ENCODE measurements at regions not wholly inside any gene's neighbourhood (a gene's known extent, or its start where the extent isn't known, plus 50 kb on each side); places are given as distances from the start of the nearest gene placed in this dataset.
A peak's percentile ranks its signal among the peaks of the same experiment; 100 is the strongest.

DNA sequence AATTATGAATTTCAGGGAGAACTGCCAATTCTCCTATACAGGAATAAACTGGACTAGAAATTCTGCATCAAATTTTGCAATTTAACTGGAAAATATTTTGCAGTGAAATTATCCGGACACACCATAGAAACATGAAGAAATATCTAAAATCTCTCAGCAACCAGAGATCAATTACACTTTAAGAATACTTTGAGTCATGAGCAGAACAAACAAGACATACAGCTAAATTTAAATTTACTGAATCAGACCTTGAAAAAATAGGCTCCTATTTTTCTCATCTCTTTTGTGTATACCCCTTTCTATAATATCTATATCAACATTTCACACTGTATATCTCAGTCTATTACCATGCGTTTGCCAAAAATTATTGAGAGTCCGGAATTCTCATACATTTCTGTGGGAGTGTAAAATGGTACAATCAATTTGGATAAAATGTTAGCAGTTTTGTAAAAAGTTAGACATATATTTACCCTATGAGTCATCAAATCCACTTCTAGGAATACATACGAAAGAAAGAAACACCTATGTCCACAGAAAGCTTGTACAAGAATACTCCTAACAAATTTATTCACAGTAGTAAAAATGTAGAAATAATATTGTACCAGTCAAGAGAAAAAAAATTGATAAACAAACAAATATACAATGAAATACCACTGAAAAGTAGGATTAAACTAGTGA, 593.1 kb upstream of the NECTIN3 start:
- H3K36me3 ChIP-seq (ENCODE audit: control insufficient read depth, insufficient read depth, low read length): no peaks in the 10 kb centered on the region
- no peak for FAIRE-seq
- TF ChIP-seq, protein P1, sequence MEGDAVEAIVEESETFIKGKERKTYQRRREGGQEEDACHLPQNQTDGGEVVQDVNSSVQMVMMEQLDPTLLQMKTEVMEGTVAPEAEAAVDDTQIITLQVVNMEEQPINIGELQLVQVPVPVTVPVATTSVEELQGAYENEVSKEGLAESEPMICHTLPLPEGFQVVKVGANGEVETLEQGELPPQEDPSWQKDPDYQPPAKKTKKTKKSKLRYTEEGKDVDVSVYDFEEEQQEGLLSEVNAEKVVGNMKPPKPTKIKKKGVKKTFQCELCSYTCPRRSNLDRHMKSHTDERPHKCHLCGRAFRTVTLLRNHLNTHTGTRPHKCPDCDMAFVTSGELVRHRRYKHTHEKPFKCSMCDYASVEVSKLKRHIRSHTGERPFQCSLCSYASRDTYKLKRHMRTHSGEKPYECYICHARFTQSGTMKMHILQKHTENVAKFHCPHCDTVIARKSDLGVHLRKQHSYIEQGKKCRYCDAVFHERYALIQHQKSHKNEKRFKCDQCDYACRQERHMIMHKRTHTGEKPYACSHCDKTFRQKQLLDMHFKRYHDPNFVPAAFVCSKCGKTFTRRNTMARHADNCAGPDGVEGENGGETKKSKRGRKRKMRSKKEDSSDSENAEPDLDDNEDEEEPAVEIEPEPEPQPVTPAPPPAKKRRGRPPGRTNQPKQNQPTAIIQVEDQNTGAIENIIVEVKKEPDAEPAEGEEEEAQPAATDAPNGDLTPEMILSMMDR (IDR thresholded peaks at IDR 0.05; ENCODE audit: insufficient read depth, low read length, severe bottlenecking): no peak

DNA sequence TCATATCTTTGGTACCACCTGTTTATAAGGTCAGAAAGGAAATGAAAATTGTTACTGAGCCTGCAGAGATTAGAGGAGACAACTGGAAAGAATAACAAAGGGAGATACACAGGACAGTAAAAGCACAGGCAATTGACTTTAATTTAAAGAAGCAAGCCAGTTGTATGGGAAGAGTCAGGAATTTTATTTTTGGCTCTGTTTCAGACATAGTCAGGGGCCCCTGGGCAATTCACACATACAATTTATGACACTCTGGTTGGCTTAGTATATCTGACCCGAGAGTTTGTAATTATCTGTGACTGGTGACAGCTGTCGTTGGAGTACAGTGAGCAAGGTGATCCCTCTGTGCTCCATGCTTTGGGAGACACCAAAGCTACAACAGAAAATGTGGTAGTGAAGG, 591.9 kb upstream of the NECTIN3 start:
- Histone ChIP-seq H3K27me3 (ENCODE audit: control insufficient read depth, insufficient read depth, low read length) (no peaks in the 10 kb centered on the region), H3K4me3 (ENCODE audit: low read depth, low read length) (no peak overlapping the region), H3K36me3 (ENCODE audit: control insufficient read depth, insufficient read depth, low read length) (no peaks in the 10 kb centered on the region)
- no peak for FAIRE-seq
- TF ChIP-seq, protein P1 (IDR thresholded peaks at IDR 0.05; ENCODE audit: insufficient read depth, low read length, severe bottlenecking): no peak
- DNase-seq (ENCODE audit: low read depth): no peak

More for the DNA sequence above, 593.1 kb upstream of the NECTIN3 start:
- Histone ChIP-seq H3K4me3 (ENCODE audit: low read depth, low read length) (no peak overlapping the region), H3K27me3 (ENCODE audit: control insufficient read depth, insufficient read depth, low read length) (no peaks in the 10 kb centered on the region)
- DNase-seq (ENCODE audit: low read depth): peak; percentile 57

DNA sequence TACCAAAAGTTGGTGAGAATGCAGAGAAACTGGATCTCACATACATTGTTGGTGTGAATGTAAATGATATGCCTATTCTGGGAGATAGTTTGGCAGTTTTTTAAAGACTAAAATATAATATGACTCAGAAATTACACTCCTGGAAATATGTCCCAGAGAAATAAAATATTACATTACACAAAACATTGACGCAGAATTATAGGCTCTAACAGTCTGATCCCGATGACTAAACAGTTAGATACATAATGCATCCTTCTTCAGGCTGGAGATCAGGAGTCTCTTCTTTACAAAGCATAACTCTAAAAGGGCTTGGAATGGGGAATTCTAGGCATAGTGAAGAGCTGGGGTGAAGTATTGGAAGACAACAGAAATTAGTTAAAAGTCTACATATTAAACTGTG, 586.2 kb upstream of the NECTIN3 start:
- TF ChIP-seq, protein P1 (IDR thresholded peaks at IDR 0.05; ENCODE audit: insufficient read depth, low read length, severe bottlenecking): no peak
- no peaks in the 10 kb centered on the region for H3K27me3 ChIP-seq (ENCODE audit: control insufficient read depth, insufficient read depth, low read length)
- FAIRE-seq: no peak

DNA sequence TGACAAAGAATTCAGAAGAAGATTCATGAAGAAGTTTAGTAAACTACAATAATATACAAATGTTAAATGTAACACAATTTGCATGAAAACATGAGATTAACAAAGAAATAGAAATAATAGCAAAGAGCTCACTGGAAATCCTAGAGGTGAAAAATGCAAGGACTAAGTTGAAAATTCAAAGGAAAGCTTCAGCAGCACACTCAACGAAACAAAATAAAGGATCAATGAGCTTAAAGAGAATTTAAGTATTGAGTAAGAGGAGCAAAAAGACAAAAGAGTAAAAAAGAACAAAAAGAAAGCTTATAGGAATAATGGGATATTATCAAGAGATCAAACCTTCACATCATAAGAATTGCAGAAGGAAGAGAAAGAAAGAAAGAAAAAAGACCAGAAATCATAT, 583.8 kb upstream of the NECTIN3 start:
- DNase-seq (ENCODE audit: low read depth) (no peak), FAIRE-seq (no peak)
- H3K27me3 ChIP-seq (ENCODE audit: control insufficient read depth, insufficient read depth, low read length): no peaks in the 10 kb centered on the region
- no peaks in the 10 kb centered on the region for H3K36me3 ChIP-seq (ENCODE audit: control insufficient read depth, insufficient read depth, low read length)
- TF ChIP-seq, protein P1 (IDR thresholded peaks at IDR 0.05; ENCODE audit: insufficient read depth, low read length, severe bottlenecking): no peak
- no peak overlapping the region for H3K4me3 ChIP-seq (ENCODE audit: low read depth, low read length)

More for the DNA sequence above, 586.2 kb upstream of the NECTIN3 start:
- no peak overlapping the region for H3K4me3 ChIP-seq (ENCODE audit: low read depth, low read length)
- H3K36me3 ChIP-seq (ENCODE audit: control insufficient read depth, insufficient read depth, low read length): no peaks in the 10 kb centered on the region
- DNase-seq (ENCODE audit: low read depth): no peak

DNA sequence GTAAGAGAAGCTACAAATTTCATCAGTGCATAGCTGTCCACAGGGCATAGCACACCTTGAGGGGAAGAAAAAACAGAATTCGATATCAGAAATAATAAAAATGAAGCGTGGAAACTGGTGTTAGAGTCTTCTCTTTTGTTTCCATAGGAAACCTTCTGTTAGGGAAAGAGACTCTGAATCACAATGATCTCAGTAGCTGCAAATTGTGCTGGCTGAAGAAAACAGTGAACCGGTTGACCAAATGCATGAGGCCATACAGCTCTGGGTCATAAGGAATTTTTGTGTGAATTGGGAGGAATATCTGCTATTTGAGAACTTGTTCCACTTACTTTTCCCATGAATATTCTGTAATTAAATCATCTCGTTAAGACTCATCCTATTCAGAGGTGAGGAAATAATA, 580.2 kb upstream of the NECTIN3 start:
- FAIRE-seq (no peak), DNase-seq (ENCODE audit: low read depth) (no peak)
- Histone ChIP-seq H3K36me3 (ENCODE audit: control insufficient read depth, insufficient read depth, low read length) (no peaks in the 10 kb centered on the region), H3K4me3 (ENCODE audit: low read depth, low read length) (no peak overlapping the region), H3K27me3 (ENCODE audit: control insufficient read depth, insufficient read depth, low read length) (no peaks in the 10 kb centered on the region)
- TF ChIP-seq, protein P1 (IDR thresholded peaks at IDR 0.05; ENCODE audit: insufficient read depth, low read length, severe bottlenecking): no peak

DNA sequence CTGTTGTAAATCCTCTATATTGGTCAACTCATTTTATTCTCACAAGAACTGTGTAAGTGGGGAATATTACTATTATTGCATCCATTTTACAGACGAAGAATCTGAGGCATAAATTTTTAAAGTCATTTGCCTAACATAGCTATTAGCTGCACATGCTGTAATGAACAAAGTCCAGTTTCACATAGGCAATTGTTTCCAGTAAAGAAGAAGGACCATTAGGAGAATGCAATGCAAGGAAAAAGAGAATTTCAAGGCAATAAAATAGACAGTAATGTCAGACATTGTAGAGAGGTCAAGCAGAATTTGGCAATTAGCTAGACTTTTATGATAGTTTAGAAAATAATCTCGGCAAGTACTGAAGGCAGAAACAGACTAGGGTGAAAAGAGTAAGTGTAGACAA, 578.7 kb upstream of the NECTIN3 start:
- DNase-seq (ENCODE audit: low read depth) (no peak), FAIRE-seq (no peak)
- no peaks in the 10 kb centered on the region for H3K36me3 ChIP-seq (ENCODE audit: control insufficient read depth, insufficient read depth, low read length)
- TF ChIP-seq, protein P1 (IDR thresholded peaks at IDR 0.05; ENCODE audit: insufficient read depth, low read length, severe bottlenecking): no peak
- no peak overlapping the region for H3K4me3 ChIP-seq (ENCODE audit: low read depth, low read length)
- H3K27me3 ChIP-seq (ENCODE audit: control insufficient read depth, insufficient read depth, low read length): no peaks in the 10 kb centered on the region

Data from bronchial epithelial cell (primary cell).